ENCODE measurements at regions not wholly inside any gene's neighbourhood (a gene's known extent, or its start where the extent isn't known, plus 50 kb on each side); places are given as distances from the start of the nearest gene placed in this dataset.

- TF ChIP-seq CTCF (IDR thresholded peaks at IDR 0.05; ENCODE audit: low read depth, low read length): no peak
- no peak for TF ChIP-seq EZH2phosphoT487 (IDR thresholded peaks at IDR 0.05; ENCODE audit: low read depth)
These were observed 84.7 kb downstream of the CASP12 start for GRCh38 chr11:104813532-104813931.

Measured in OCI-LY3 (cell line).